Skin epidermis (tissue), 12 donors: ENCODE measurements at regions not wholly inside any gene's neighbourhood (a gene's known extent, or its start where the extent isn't known, plus 50 kb on each side); places are given as distances from the start of the nearest gene placed in this dataset.

Experiments
- H3K27ac ChIP-seq, 21 experiments: fragments of 200-600 bp; sonication (generic) in 11 of 21; one replicate each; pipeline ENCODE4 v1.5.0; 2020; ENCODE audit warnings: mild to moderate bottlenecking in 3 of 21, inconsistent platforms in 2 of 21, moderate library complexity in 2 of 21
- H3K4me3 ChIP-seq, 7 experiments: fragments of 200-600 bp; sonication (generic) in 2 of 7; one replicate each; pipeline ENCODE4 v1.5.0; 2020; ENCODE audit warnings: inconsistent platforms in 2 of 7, mild to moderate bottlenecking in 2 of 7, moderate library complexity in 1 of 7

DNA sequence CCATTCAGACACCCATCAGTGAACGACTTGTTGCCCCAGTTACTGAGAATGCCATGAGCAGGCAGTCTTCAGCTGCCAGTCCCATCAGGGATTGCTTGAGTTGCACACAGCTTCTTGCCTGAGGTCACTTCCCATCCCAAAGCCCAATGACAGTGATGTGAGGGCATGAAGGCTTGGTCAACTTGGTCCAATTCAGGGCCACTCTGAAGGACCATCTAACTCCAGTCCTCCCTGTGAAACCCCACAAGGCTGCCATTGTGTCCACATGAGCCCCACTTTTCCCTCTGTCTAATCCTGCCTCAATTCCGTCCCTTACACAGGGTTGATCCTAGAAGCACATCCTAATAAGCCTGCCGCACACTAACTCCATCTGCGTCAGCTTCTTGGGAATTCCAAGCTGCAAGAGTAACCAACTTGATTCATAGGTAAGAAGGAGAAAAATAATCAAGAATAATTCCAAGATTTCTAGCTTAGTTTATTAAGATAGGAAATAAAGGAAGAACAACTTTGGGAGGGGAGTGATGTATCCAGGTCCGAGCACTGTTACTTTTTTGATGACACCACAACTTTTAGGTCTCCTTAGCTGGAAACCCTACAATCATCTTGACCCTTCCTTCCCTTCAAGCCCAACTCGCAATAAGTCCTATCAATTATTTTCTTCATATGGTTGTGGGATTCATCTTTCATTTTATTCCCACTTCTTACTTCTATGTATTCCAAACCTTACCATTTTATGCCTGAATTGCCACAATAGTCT is 110.9 kb downstream of the LRRC30 start:
- H3K27ac ChIP-seq = no peak overlapping the region
- H3K4me3 ChIP-seq = no peak overlapping the region

- H3K4me3 ChIP-seq = no peak overlapping the region
- H3K27ac ChIP-seq = no peak overlapping the region
Measured at GRCh38 chr18:7349181-7349837, 118.4 kb downstream of the LRRC30 start.

DNA sequence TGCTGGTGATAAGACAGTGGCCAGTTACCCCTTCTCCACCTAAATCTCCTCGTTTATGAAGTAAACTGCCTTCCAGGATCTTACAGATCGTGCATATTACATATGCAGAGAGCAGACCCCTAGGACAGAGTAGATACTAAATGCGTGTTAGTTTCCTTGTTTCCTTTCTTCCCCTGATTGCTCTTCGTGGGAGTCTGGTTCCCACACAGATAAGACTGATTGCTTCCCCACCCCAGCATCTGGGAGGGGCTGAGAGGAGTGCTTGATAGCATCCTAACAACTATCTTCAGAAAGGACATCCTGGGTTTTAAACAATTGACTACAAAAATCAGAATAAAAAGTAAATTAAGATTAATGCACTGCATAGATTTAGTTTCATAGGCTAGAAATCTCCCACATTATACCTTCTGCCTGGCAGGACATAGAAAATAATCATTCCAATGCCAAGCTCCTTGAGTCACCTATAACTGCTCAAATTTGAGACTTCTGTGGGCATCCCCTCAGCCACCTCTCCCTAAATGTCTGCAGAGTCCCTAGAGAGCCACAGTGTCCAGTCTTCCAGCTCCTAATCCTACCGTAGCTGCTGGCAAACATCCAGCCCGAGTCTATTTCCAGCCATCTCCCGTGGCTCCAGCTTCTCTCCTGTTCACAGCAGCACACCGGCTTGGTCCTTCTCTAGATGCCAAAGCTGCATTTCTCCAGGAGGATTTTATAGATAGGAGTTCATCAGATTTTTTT is 128.3 kb downstream of the LRRC30 start:
- Histone ChIP-seq H3K4me3 (no peak overlapping the region), H3K27ac (no peak overlapping the region)

- no peak overlapping the region for H3K4me3 ChIP-seq
- peak overlapping the region in 1 of 21 experiments; percentile 6 for H3K27ac ChIP-seq
Measured at GRCh38 chr18:7360606-7361170, 129.8 kb downstream of the LRRC30 start.

GRCh38 chr18:7363338-7363737 is 132.4 kb downstream of the LRRC30 start:
- no peak overlapping the region for H3K4me3 ChIP-seq
- no peak overlapping the region for H3K27ac ChIP-seq

DNA sequence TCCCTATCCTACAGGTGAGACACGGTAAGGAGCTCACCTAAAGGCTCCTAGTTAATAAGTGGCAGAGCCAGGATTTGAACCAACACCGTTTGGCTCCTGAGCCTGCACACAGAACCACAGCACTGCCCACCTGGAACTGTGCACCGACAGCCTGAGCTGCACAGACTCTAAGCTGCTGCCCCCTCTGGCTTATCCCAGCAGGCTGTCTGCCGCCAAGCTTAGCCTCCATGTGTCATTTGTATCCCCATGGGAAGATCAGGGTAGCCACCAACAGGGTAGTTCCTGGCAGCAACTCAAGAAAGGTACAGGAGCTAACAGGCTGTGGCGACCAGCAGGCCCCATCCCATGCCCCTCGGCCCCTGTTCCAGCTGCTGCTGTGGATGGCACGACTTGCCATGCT is 135.7 kb downstream of the LRRC30 start:
- H3K4me3 ChIP-seq = no peak overlapping the region

DNA sequence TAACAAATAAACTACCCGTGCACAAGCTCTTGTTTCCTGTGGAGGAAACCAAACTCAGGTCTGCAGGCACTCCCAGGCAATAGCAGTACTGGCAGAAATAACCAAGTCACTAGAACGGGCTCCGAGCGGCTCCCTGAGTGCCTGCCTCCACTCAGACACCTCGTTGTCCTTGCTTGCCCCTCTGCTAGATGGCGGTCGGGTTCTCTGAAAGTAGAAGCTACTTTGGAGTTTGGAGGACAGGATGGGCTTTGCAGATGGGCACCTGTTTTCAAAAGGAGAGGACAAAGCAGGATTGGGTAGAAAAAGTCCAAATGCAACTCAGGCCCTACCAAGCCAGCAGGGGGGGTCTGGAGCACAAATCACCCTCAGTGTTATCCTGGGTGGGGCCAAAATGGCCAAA is 136.4 kb downstream of the LRRC30 start:
- Histone ChIP-seq H3K27ac (peak overlapping the region in 1 of 21 experiments; percentile 44), H3K4me3 (no peak overlapping the region)

More for the DNA sequence above, 135.7 kb downstream of the LRRC30 start:
- peak overlapping the region in 1 of 21 experiments; percentile 40 for H3K27ac ChIP-seq

DNA sequence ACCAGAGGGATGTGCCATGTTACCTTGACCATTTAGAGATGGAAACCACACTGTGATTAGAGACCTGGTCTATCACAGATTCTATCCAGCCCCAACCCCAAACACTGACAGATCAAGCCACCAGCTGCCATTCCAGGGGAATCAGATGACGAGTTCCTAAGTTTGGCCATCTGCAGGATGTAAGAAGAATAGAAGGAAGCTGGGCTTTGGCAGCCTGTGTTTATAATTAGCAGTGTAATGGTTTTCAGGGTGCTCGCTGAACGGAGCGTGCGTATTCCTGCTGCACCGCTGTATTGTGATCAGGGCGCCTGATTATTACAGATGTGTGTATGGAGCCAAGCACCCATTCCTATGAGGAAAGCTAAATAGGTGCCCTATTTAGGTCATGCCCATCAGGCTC is 138.1 kb downstream of the LRRC30 start:
- Histone ChIP-seq H3K27ac (peak overlapping the region in 3 of 21 experiments; percentile 60 to 80 (median 61)), H3K4me3 (no peak overlapping the region)

DNA sequence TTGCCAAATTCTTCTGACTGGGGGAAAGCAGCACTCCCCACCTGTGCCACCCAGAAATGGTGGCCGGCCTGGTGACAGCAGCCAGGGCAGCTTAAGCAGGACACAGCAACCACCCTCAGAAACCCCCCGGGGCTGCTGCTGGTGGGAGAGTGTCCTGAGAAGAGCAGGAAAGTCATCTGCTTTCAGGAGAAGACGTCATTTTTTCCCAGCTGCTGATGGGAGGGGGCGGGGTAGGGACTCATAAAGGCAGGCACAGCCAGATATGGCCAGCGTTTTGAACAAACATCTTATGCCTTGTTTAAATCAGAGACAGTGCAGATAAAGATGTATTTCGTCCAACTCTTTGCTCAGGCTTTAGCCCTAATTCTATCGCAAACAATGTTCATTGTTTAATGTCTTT is 139.5 kb downstream of the LRRC30 start:
- no peak overlapping the region for H3K4me3 ChIP-seq
- peak overlapping the region in 14 of 21 experiments; percentile 3 to 80 (median 48) for H3K27ac ChIP-seq

DNA sequence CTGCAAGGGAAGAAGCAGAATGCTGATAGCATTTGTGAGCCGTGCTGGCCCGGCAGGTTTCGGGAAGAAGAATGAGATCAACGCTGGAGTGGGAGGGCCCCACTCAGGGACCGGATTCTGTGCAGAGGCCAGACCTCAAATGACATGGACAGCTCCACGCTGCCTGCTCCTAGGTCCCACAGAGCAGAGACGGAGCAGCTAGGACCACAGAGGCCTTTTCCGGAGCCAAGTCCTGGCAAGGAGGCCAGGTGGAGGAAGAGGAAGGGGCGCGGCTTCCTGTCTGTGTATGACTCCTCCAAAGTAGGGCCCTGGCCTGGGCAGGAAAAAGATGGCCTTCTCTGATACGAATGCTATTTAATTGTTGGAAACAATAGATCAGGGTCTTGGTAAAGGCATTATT is 139.9 kb downstream of the LRRC30 start:
- no peak overlapping the region for H3K4me3 ChIP-seq
- peak overlapping the region in 5 of 21 experiments; percentile 12 to 80 (median 60) for H3K27ac ChIP-seq

GRCh38 chr18:7373441-7373840 is 142.6 kb downstream of the LRRC30 start:
- no peak overlapping the region for H3K27ac ChIP-seq
- H3K4me3 ChIP-seq = no peak overlapping the region

DNA sequence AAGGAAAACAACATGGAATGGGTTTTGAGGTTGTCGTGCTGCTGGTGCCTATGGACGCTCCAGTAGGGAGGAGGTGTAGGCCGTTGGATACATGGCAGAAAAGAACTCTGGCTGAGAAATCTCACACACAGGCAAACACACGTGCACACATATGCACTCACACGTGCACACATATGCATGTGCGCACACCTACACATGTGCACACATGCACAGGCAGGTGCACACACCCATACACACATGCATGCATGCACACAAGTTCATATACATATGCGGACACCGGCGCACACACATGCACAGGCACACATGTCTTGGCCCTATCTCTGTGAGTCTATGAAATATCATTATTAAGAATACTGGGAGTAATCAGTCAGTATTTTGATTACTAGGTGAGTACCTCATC is 150.4 kb downstream of the LRRC30 start:
- no peak overlapping the region for H3K4me3 ChIP-seq
- H3K27ac ChIP-seq = no peak overlapping the region

DNA sequence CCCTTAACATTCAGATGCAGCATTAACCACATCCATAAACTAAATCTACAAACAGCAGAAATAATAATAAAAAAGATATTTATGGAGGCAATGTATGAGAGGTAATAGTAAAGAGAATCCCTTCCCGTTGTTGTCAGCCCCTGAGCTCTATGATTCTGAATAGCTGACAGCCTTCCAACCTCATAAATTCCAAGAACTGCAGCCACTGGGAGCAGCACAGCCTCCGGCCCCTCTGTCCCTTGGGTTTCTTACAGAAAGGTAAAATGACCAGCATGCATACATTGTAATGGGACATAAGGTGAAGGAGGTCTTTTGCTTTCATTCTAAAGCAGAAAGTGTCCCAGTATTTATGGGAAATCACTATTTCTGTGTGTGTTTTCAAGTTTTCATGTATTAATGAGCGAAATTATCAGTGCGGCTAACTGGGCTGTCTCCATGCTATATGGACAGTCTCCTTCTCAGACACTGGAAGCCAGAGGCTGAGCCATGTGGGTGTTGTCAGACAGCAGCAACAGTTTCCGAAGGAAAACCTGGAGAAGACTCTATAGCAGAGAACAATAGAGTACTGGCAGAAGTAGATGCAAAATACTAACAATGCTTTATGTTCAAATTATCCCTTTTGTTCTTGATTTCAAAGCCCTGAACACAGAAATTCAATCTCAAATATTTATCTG is 151.6 kb downstream of the LRRC30 start:
- Histone ChIP-seq H3K4me3 (no peak overlapping the region), H3K27ac (no peak overlapping the region)

- H3K4me3 ChIP-seq = no peak overlapping the region
- no peak overlapping the region for H3K27ac ChIP-seq
Measured at GRCh38 chr18:7383002-7383980, 152.4 kb downstream of the LRRC30 start.

GRCh38 chr18:7388741-7389140 is 157.9 kb downstream of the LRRC30 start:
- Histone ChIP-seq H3K4me3 (no peak overlapping the region), H3K27ac (no peak overlapping the region)

GRCh38 chr18:7390731-7391492 is 160.0 kb downstream of the LRRC30 start:
- Histone ChIP-seq H3K4me3 (no peak overlapping the region), H3K27ac (no peak overlapping the region)

- peak overlapping the region in 1 of 21 experiments; percentile 4 for H3K27ac ChIP-seq
Measured at GRCh38 chr18:7393080-7393479, 162.2 kb downstream of the LRRC30 start.

More at GRCh38 chr18:7393080-7393479, 162.2 kb downstream of the LRRC30 start:
- H3K4me3 ChIP-seq = no peak overlapping the region
